Gastroesophageal sphincter (tissue), 3 donors: ENCODE measurements at regions not wholly inside any gene's neighbourhood (a gene's known extent, or its start where the extent isn't known, plus 50 kb on each side); places are given as distances from the start of the nearest gene placed in this dataset.

Experiments
- CTCF ChIP-seq, 4 experiments: fragments of 200-600 bp in 2 of 4; fragments of 450-650 bp in 2 of 4; sonication (generic) in 1 of 4; IDR thresholded peaks; one replicate each; pipeline ENCODE4 v1.5.1; 2017 to 2019; ENCODE audit warnings: antibody characterized with exemption in 4 of 4, mild to moderate bottlenecking in 2 of 4, moderate library complexity in 2 of 4
- POLR2A ChIP-seq, 2 donors: fragments of 450-650 bp; IDR thresholded peaks; one replicate each; pipeline ENCODE4 v1.6.1; 2017; ENCODE audit warnings: antibody characterized with exemption in 2 of 2, mild to moderate bottlenecking in 2 of 2, moderate library complexity in 1 of 2
- POLR2AphosphoS5 ChIP-seq: sonication (generic); formaldehyde crosslinking; IDR thresholded peaks from one replicate; pipeline ENCODE4 v1.6.1; 2017; ENCODE audit warnings: antibody characterized with exemption

GRCh38 chr13:57569986-57570385 is 61.6 kb upstream of the PCDH17 start:
- TF ChIP-seq CTCF (IDR thresholded peaks at IDR 0.05) (no peak), POLR2A (IDR thresholded peaks at IDR 0.05) (no peak), POLR2AphosphoS5 (no peak)
